GM12878 (cell line): ENCODE measurements at regions not wholly inside any gene's neighbourhood (a gene's known extent, or its start where the extent isn't known, plus 50 kb on each side); places are given as distances from the start of the nearest gene placed in this dataset.

Experiments used
- ATAC-seq: fragments of 200-7000 bp; cut with Tn5 transposase; 3 replicates; pipeline ENCODE4 v1.9.1; 2020; ENCODE audit warnings: mild to moderate bottlenecking, moderate library complexity
- BruUV-seq: library from RNA; stranded (reverse); fragments of 400-500 nt; replicated peaks from 2 replicates; lab custom pipeline; 2021; lab: Mats Ljungman, UMichigan
- CTCF ChIA-PET: fragments of 300-600 bp; sonication (Branson Sonifier 250); formaldehyde crosslinking; extraction: SDS; loops from one replicate; lab custom pipeline; 2021; ENCODE audit warnings: inconsistent platforms; lab: Yijun Ruan, JAX
- POLR2A ChIA-PET: fragments of 350-600 bp; formaldehyde crosslinking; extraction: SDS; loops from one replicate; lab custom pipeline; 2021; ENCODE audit warnings: inconsistent platforms; lab: Charles Lee
- RAD21 ChIA-PET: fragments of 300-600 bp; sonication (Branson Sonifier 250); formaldehyde crosslinking; loops from one replicate; lab custom pipeline; 2023; ENCODE audit warnings: antibody characterized with exemption; ENCODE audit not compliant: unreplicated experiment; lab: Charles Lee
- SMC1A ChIA-PET: fragments of 300-600 bp; sonication (Branson Sonifier 250); formaldehyde crosslinking; loops from one replicate; lab custom pipeline; 2023; ENCODE audit not compliant: unreplicated experiment, uncharacterized antibody; lab: Charles Lee
- DNase-seq: peaks from one replicate; pipeline ENCODE4 v3.0.0-alpha.2; 2011; ENCODE audit warnings: low read depth, low spot score
- FAIRE-seq: peaks from 3 replicates; lab custom pipeline; 2011; peaks lifted over from hg19 to GRCh38; lab: Jason Lieb, UNC
- H2AFZ ChIP-seq: 2 replicates; pipeline ENCODE4 v1.6.0; 2011; ENCODE audit warnings: low read depth, low read length, control low read depth; ENCODE audit not compliant: control insufficient read depth
- H3K27ac ChIP-seq: 2 replicates; pipeline ENCODE4 v1.5.1; 2011; ENCODE audit warnings: control low read depth; ENCODE audit not compliant: control insufficient read depth, insufficient read depth
- H3K27me3 ChIP-seq, 2 experiments: replicated peaks in 1 of 2; 2 replicates each; pipeline versions ENCODE4 v1.6.0 to v1.6.1; 2011; ENCODE audit warnings: low read length in 1 of 2; ENCODE audit not compliant: control insufficient read depth in 2 of 2, insufficient read depth in 2 of 2
- H3K36me3 ChIP-seq, 2 experiments: 2 replicates each; pipeline ENCODE4 v1.5.1; 2011; ENCODE audit warnings: low read length in 1 of 2; ENCODE audit not compliant: control insufficient read depth in 2 of 2, insufficient read depth in 2 of 2
- H3K4me1 ChIP-seq: 2 replicates; pipeline ENCODE4 v1.6.1; 2011; ENCODE audit warnings: mild to moderate bottlenecking, low read length, moderate library complexity, mixed read lengths; ENCODE audit not compliant: control insufficient read depth, insufficient read depth
- H3K4me2 ChIP-seq: 2 replicates; pipeline ENCODE4 v1.6.0; 2011; ENCODE audit warnings: control low read depth; ENCODE audit not compliant: control insufficient read depth, insufficient read depth
- H3K4me3 ChIP-seq: fragments of 200-600 bp; sonication (generic); 2 replicates; pipeline ENCODE4 v1.5.1; 2016
- H3K79me2 ChIP-seq: 2 replicates; pipeline ENCODE4 v1.6.0; 2011; ENCODE audit warnings: low read length; ENCODE audit not compliant: control insufficient read depth, insufficient read depth
- H3K9ac ChIP-seq: 2 replicates; pipeline ENCODE4 v1.8.0; 2011; ENCODE audit warnings: low read length, control low read depth, mixed read lengths; ENCODE audit not compliant: control insufficient read depth, insufficient read depth
- H3K9me3 ChIP-seq: replicated peaks from 3 replicates; pipeline ENCODE4 v1.5.1; 2011; ENCODE audit warnings: mild to moderate bottlenecking, low read length; ENCODE audit not compliant: control insufficient read depth, insufficient read depth
- H4K20me1 ChIP-seq: 2 replicates; pipeline ENCODE4 v1.6.0; 2011; ENCODE audit not compliant: control insufficient read depth, insufficient read depth
- CHD1 ChIP-seq: IDR thresholded peaks from 2 replicates; pipeline ENCODE4 v1.6.1; 2012; ENCODE audit warnings: low read depth, low read length, improper control_type of control experiment
- EP300 ChIP-seq, 2 experiments: fragments of 150-350 bp in 1 of 2; IDR thresholded peaks; 2 replicates each; pipeline ENCODE4 v1.6.1; 2011 to 2012; ENCODE audit warnings: low read depth in 2 of 2, low read length in 2 of 2, borderline replicate concordance in 1 of 2, improper control_type of control experiment in 1 of 2, inconsistent platforms in 1 of 2; ENCODE audit not compliant: control insufficient read depth in 1 of 2
- FOXK2 ChIP-seq: fragments of 450-650 bp; IDR thresholded peaks from 2 replicates; pipeline ENCODE4 v1.6.1; 2017; ENCODE audit warnings: mild to moderate bottlenecking, moderate library complexity
- HCFC1 ChIP-seq: fragments of 150-350 bp; IDR thresholded peaks from 2 replicates; pipeline ENCODE4 v1.6.1; 2014; ENCODE audit warnings: low read length
- IRF4 ChIP-seq: IDR thresholded peaks from 2 replicates; pipeline ENCODE4 v1.6.1; 2011; ENCODE audit warnings: low read depth, low read length
- NFIC ChIP-seq: IDR thresholded peaks from 2 replicates; pipeline ENCODE4 v1.6.1; 2012; ENCODE audit warnings: low read depth, mild to moderate bottlenecking, inconsistent platforms, low read length, moderate library complexity
- NFYB ChIP-seq: IDR thresholded peaks from 2 replicates; pipeline ENCODE4 v1.6.1; 2011; ENCODE audit warnings: low read depth, mild to moderate bottlenecking, low read length, improper control_type of control experiment, moderate library complexity; ENCODE audit not compliant: insufficient read depth
- RAD51 ChIP-seq: fragments of 450-650 bp; IDR thresholded peaks from 2 replicates; pipeline ENCODE4 v1.6.1; 2016; ENCODE audit warnings: moderate library complexity, mild to moderate bottlenecking, inconsistent platforms
- RB1 ChIP-seq: fragments of 450-650 bp; formaldehyde crosslinking; IDR thresholded peaks from 2 replicates; pipeline ENCODE4 v1.6.1; 2017; ENCODE audit warnings: mild to moderate bottlenecking, borderline replicate concordance
- RELA ChIP-seq: fragments of 450-650 bp; IDR thresholded peaks from 2 replicates; pipeline ENCODE4 v1.8.0; 2014; ENCODE audit warnings: borderline replicate concordance; ENCODE audit not compliant: partially characterized antibody
- RUNX3 ChIP-seq: IDR thresholded peaks from 2 replicates; pipeline ENCODE4 v1.6.1; 2012; ENCODE audit warnings: low read length, inconsistent platforms
- SUPT20H ChIP-seq: IDR thresholded peaks from 2 replicates; pipeline ENCODE4 v1.6.1; 2011; ENCODE audit warnings: low read depth, mild to moderate bottlenecking, low read length, moderate library complexity, borderline replicate concordance; ENCODE audit not compliant: control insufficient read depth
- USF2 ChIP-seq: IDR thresholded peaks from 2 replicates; pipeline ENCODE4 v1.6.1; 2011; ENCODE audit warnings: low read depth, low read length, improper control_type of control experiment, borderline replicate concordance
- ZSCAN29 ChIP-seq: fragments of 450-650 bp; IDR thresholded peaks from 2 replicates; pipeline ENCODE4 v1.6.1; 2017; ENCODE audit warnings: mild to moderate bottlenecking, moderate library complexity
- WGBS: methylation state at CpG from one replicate; pipeline ENCODE4 v1.1.6; 2016; ENCODE audit warnings: low lambda C conversion rate; ENCODE audit not compliant: insufficient replicate concordance, insufficient coverage; ENCODE audit errors: missing lambda C conversion rate; 5-methylcytosine and 5-hydroxymethylcytosine counted together
- in situ Hi-C: fragments of 300-500 bp; cut with MboI; formaldehyde crosslinking; loops from 9 replicates; pipeline ENCODE4 v1.14.3; 2018; ENCODE audit warnings: mixed read lengths
- intact Hi-C: fragments of 100-400 bp; cut with micrococcal nuclease; formaldehyde crosslinking; loops from one replicate; pipeline ENCODE4 v1.14.2; 2022; ENCODE audit not compliant: unreplicated experiment
- TF ChIP-seq, protein P1 (sequence below): IDR thresholded peaks from 2 replicates; pipeline ENCODE4 v1.6.1; 2012; ENCODE audit warnings: low read depth, low read length, improper control_type of control experiment
- TF ChIP-seq, protein P2 (sequence below): IDR thresholded peaks from 2 replicates; pipeline ENCODE4 v1.6.1; 2012; ENCODE audit warnings: mild to moderate bottlenecking, low read depth, low read length

DNA sequence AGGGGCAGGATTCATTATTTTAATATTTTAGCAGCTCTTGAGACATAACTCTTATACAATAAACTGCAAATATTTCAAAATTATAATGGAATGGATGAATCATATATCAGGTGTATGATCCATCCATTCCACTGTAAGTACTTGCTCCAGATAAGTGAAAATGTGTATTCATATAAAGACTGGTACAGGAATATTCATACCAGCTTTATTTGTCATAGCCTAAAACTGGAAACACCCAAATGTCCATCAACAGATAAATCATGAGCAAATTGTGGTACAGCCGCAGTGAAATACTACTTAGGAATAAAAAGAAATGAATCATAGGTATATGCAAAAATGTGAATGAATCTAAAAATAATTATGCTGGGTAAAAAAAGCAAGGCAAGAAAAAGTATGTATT lies 263.6 kb upstream of the SYT10 start (continued):
- TF ChIP-seq IRF4 (no peak), CHD1 (no peak), RELA (no peak), FOXK2 (no peak), USF2 (no peak)
- TF ChIP-seq, all 136 proteins: peak for 0

DNA sequence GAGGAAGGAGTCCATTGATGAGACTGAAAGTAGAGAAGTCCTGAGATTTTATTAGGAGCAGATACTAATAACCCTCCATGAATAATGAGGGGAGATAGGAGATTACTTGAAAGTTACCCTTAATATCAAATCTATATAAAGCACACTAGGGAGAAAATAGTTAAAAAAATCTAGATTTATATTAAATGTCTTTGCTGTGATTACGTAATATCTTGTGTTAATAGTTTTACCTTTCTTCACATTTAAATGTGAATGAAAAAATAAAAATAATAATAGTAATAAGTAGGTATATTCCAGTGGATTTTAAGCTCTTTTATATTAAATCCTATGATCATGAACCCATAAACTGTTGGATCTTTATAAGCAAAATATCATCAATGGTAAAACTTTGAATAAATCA lies 267.3 kb upstream of the SYT10 start:
- ChIA-PET POLR2A (interaction anchor here (0.5 kb wide), 1 partner anchor 753 kb away, joined by 3 read pairs; no protein-coding TSS in a partner anchor), RAD21 (no interaction called here)
- intact Hi-C loops: no loop called here
- in situ Hi-C loops: no loop called here
- DNase-seq (no peak), ATAC-seq (no peak)
- H4K20me1 ChIP-seq: no peaks in the 10 kb centered on the region
- TF ChIP-seq SUPT20H (no peak), EP300 (IDR thresholded peaks at IDR 0.05; ENCODE audit: borderline replicate concordance in 1 of 2, control insufficient read depth in 1 of 2, low read depth in 2 of 2, low read length in 2 of 2) (no peak), HCFC1 (no peak), RUNX3 (no peak), ZSCAN29 (no peak), RAD51 (no peak), NFIC (no peak), RB1 (no peak), NFYB (no peak)
- TF ChIP-seq, protein P1, sequence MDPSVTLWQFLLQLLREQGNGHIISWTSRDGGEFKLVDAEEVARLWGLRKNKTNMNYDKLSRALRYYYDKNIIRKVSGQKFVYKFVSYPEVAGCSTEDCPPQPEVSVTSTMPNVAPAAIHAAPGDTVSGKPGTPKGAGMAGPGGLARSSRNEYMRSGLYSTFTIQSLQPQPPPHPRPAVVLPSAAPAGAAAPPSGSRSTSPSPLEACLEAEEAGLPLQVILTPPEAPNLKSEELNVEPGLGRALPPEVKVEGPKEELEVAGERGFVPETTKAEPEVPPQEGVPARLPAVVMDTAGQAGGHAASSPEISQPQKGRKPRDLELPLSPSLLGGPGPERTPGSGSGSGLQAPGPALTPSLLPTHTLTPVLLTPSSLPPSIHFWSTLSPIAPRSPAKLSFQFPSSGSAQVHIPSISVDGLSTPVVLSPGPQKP: no peak
- TF ChIP-seq, protein P2, sequence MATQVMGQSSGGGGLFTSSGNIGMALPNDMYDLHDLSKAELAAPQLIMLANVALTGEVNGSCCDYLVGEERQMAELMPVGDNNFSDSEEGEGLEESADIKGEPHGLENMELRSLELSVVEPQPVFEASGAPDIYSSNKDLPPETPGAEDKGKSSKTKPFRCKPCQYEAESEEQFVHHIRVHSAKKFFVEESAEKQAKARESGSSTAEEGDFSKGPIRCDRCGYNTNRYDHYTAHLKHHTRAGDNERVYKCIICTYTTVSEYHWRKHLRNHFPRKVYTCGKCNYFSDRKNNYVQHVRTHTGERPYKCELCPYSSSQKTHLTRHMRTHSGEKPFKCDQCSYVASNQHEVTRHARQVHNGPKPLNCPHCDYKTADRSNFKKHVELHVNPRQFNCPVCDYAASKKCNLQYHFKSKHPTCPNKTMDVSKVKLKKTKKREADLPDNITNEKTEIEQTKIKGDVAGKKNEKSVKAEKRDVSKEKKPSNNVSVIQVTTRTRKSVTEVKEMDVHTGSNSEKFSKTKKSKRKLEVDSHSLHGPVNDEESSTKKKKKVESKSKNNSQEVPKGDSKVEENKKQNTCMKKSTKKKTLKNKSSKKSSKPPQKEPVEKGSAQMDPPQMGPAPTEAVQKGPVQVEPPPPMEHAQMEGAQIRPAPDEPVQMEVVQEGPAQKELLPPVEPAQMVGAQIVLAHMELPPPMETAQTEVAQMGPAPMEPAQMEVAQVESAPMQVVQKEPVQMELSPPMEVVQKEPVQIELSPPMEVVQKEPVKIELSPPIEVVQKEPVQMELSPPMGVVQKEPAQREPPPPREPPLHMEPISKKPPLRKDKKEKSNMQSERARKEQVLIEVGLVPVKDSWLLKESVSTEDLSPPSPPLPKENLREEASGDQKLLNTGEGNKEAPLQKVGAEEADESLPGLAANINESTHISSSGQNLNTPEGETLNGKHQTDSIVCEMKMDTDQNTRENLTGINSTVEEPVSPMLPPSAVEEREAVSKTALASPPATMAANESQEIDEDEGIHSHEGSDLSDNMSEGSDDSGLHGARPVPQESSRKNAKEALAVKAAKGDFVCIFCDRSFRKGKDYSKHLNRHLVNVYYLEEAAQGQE: no peak
- TF ChIP-seq, all 136 proteins: peak for 0
- H3K79me2 ChIP-seq: no peaks in the 10 kb centered on the region
- H3K36me3 ChIP-seq: no peaks in the 10 kb centered on the region
- WGBS: 4% methylated on average over 1 of the region's 1 CpG
- H3K4me2 ChIP-seq: no peak overlapping the region
- H3K4me1 ChIP-seq: no peaks in the 10 kb centered on the region
- H3K9me3 ChIP-seq: no peaks in the 10 kb centered on the region
- no peaks in the 10 kb centered on the region for H3K27me3 ChIP-seq
- H2AFZ ChIP-seq: no peak overlapping the region
- FAIRE-seq: no peak
- ChIA-PET CTCF (no interaction called here), SMC1A (no interaction called here)
- H3K27ac ChIP-seq: no peak overlapping the region
- BruUV-seq: no TSS peak
- H3K9ac ChIP-seq: no peak overlapping the region
- no peak overlapping the region for H3K4me3 ChIP-seq
